Limb (tissue), 2 donors: ENCODE measurements at regions not wholly inside any gene's neighbourhood (a gene's known extent, or its start where the extent isn't known, plus 50 kb on each side); places are given as distances from the start of the nearest gene placed in this dataset.

ENCODE experiments used
- DNase-seq, 2 donors: peaks; one replicate each; pipeline ENCODE4 v3.0.0-alpha.2; 2016; ENCODE audit errors: extremely low spot score in 2 of 2

DNA sequence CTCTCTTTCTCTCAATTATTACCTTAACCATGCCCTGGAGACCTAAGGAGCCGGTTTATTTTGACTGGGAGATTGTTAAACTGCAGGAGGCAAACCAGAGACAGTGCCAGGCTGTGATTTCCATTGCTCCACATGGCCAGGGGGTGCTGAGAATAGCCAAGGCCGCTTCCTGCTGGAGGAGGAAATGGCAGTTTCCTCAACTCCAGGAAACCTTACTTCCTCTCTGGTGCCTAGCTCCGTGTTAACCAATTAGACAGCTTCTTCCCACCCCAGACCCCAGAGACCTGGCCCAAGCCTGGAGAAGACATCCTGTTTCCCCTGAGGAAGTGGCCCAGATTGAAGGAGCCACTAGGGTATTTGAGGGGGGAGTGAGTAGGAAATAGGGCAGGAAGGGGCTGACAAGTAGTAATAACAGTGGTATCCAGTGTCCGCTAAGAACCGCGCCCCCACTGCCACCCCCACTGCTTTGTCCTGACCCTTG is 161.2 kb downstream of the PLPP3 start:
- DNase-seq: no peak

DNA sequence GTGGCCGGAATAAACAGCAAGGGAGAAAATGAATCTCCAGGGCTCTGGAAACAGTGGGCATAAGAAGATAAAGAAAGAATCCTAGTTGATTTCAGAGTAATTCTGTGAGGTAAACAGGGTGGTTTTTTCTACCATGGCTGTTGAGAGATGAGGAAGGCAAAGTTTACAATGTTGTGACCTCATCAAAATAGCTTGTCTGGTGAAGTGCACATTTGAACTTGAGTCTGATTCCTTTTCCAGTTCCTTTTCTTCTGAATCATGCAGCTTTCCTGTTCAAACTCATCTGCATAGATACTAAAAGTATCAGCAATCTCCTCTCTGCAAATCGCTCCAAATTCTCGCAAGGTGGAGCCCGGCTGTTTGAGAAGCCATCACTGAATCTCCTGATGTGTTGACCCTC is 161.7 kb downstream of the PLPP3 start:
- DNase-seq: no peak

GRCh38 chr1:56416495-56416894 is 162.9 kb downstream of the PLPP3 start:
- no peak for DNase-seq

DNA sequence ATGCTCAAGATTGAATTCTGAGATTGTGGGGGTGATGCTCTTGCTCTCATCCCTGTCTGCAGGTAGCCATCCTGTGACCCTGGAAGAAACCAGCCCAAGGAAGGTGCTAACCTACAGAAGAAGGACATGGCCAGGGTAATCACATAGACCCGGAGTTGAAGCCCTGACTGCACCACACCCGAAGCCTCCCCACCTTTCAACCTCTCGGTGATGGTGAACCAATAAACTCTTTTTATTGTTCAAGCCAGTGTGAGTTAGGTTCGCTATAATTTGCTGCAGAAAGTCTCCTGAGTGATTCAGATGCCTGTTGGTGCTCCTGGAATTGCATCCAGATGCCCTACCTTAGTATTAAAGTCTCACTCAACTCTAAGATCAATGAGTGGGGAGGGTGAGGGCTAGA is 163.6 kb downstream of the PLPP3 start:
- no peak for DNase-seq

GRCh38 chr1:56415258-56415657 is 164.1 kb downstream of the PLPP3 start:
- no peak for DNase-seq

- no peak for DNase-seq
Measured at GRCh38 chr1:56414728-56415224, 164.6 kb downstream of the PLPP3 start.

DNA sequence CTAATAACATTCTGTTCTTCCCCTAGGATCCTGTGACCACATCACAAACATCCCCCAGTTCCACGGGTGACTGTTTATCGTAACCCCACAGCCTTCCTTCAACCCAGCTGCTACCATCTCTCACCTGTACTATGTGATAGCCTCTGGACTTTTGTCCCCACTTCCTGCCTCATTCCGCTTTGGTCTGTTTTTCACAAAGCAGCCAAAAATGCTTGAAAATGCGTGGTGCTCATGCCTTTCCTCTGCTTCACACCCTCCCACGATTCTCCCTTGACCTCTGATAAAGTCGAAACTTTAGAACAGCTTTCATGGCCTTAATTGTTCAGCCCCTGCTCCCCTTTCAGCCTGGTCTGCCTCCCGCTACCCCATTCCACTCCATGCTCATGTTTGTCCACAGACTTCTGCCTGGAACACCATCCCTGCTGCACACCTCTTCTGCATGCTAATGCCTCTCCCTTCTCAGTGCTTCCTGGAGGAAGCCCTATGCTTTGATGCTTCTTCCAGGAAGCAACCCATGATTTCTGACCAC is 165.6 kb downstream of the PLPP3 start:
- DNase-seq: no peak

GRCh38 chr1:56411484-56412180 is 167.7 kb downstream of the PLPP3 start:
- DNase-seq: no peak

- no peak for DNase-seq
Measured at GRCh38 chr1:56411021-56411420, 168.3 kb downstream of the PLPP3 start.

- no peak for DNase-seq
Measured at GRCh38 chr1:56410405-56410804, 169.0 kb downstream of the PLPP3 start.

- no peak for DNase-seq
Measured at GRCh38 chr1:56409112-56409691, 170.2 kb downstream of the PLPP3 start.

DNA sequence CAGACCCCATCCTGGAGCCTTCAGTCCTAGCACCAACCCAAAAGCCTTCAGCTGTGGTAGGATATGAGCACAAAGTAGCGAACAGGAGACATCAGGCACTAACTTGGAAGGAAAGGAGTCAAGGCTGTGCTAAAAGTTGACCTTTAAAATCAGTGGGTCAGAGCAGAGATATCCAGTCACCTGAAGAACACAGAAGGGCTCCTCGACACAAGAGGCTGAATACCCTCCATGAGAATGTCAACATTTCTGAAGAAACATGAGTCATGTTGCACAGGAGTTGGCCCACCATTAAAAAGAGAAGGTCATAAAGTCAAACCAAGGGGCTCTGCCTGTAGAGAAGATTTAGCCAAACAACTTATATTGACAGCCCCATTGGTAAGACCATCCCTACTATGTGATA is 172.5 kb downstream of the PLPP3 start:
- no peak for DNase-seq

DNA sequence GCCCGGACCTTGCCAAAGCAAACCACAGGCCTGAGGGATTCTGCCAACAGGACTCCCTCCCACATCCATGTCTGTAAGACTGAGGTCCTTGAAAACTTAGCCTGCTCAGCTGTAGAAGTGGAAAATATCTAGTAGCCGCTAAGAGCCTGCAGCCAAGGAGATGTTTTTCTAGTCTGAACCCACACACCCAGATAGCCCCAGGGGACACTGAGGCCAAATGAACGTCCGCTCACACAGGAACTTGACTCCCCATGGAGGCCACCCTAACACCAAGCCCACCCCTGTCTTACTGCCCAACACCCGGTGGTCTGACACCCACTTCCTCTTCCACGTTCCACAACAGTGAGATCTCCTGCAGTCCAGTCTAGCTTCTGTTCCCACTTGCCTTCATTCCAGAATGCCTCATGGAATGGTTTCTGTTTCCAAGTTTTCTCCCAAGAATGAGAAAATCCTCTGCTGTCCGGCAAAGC is 174.8 kb downstream of the PLPP3 start:
- DNase-seq: no peak

DNA sequence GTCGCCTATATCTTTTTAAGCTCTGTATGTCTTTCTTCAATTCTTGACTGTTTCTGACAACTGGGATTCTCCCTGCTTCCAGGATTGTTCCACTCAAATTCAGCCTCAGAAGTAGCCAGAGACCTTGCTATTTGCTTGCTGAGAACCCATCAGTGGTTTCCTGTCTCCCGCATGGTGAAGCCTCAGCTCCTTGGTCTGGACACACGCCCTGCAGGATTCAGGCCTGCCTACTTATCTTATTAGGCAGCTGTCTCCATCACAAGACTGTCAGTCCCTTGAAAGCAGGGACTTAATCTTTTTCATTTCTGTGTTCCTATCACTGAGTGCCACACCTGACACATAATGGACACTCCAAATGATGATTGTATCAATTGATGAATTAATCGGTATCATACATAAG is 175.3 kb downstream of the PLPP3 start:
- DNase-seq: no peak

- DNase-seq: no peak
Measured at GRCh38 chr1:56403321-56403720, 176.0 kb downstream of the PLPP3 start.

GRCh38 chr1:56401191-56401590 is 178.2 kb downstream of the PLPP3 start:
- no peak for DNase-seq

DNA sequence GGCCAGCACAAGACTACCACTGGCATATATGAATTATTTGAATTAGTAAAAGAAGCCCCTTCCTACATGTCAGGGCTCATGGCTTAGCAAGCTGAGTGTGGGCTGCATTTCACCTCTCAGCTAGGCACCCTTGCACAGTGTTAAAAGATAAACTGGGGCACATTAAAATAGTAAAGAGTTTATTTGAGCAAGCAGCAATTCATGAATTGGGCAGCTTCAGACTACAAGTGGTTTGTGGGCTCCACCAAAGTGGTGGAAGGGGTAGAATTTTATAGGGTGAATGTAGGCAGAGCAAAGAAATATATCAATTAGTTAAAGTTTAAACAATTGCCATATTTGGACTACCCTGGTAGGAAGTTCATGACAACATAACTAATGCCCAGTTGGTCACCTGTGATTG is 178.8 kb downstream of the PLPP3 start:
- DNase-seq: no peak

- DNase-seq: no peak
Measured at GRCh38 chr1:56399795-56400194, 179.6 kb downstream of the PLPP3 start.

DNA sequence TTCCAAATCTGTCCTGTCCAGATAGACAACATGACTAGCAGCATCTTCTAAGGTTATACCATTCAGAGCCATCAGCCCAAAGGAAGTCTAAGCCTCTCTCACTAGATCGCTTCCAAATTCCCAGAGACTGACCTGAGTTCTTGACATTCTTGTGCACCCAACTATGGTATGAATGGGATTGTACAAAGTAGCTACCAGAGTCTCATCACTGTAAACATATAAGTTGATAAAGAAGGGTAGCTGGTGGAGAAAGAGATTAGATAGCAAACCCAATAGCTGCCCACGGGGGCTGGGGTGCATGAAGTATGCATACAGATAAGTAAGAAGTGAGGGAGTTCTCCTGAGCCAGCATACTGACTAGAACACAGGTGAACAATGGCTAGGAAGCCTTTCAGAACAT is 180.0 kb downstream of the PLPP3 start:
- no peak for DNase-seq

GRCh38 chr1:56397811-56398231 is 181.5 kb downstream of the PLPP3 start:
- no peak for DNase-seq

DNA sequence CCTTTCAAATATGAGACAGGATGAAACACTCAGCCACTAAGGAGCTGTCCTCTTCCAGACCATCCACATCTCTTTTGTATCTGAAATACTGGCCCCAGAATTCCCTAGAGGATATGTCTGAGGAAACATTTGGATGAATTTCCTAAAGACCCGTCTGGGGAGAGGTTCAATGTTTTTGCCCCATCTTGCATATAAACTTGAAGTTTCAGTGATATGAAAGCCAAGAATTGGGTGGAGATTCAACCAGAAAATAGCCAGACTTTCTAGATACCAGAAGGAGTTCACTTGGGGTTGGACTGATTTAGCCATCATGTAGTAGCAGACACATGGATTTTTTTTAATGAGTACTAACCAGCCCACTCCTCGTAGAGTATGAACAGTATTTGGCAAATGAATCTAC is 182.0 kb downstream of the PLPP3 start:
- no peak for DNase-seq

DNA sequence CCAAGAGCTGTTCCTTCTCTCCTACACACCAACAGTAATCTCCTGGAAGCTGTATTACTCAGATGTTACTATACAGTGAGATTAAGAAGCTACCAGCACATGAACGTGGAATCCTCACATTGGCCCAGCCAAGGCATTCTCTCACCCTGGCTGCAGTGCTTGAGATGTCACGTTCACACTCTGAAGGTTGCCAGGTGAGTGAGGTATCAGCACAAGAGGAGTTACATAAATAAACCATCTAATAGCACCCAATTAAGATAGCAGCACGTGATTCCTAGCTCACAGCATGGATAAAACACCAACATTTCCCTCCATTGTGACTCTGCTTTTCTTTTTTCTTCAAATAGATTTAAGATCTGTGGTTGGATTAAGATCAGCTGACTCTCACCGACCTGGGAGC is 182.8 kb downstream of the PLPP3 start:
- DNase-seq: no peak

- DNase-seq: no peak
Measured at GRCh38 chr1:56395776-56396175, 183.6 kb downstream of the PLPP3 start.
